K562 (cell line): ENCODE measurements at regions not wholly inside any gene's neighbourhood (a gene's known extent, or its start where the extent isn't known, plus 50 kb on each side); places are given as distances from the start of the nearest gene placed in this dataset.

Experiments used
- ARID4B ChIP-seq: sonication (generic); formaldehyde crosslinking; IDR thresholded peaks from 2 replicates; pipeline ENCODE4 v1.8.0; 2022; ENCODE audit warnings: mild to moderate bottlenecking, missing genetic modification reagents
- ETS2 ChIP-seq: IDR thresholded peaks from 2 replicates; pipeline ENCODE4 v1.6.1; 2016; ENCODE audit warnings: borderline replicate concordance, missing genetic modification characterization, mild to moderate bottlenecking, moderate library complexity, missing compliant biosample characterization; ENCODE audit not compliant: poor library complexity, severe bottlenecking
- GTF2E2 ChIP-seq: fragments of 200-800 bp; sonication (Bioruptor generic); IDR thresholded peaks from 2 replicates; pipeline ENCODE4 v1.6.1; 2016; ENCODE audit warnings: missing genetic modification characterization, missing compliant biosample characterization
- MGA ChIP-seq: fragments of 450-650 bp; IDR thresholded peaks from 2 replicates; pipeline ENCODE4 v1.6.1; 2016; ENCODE audit warnings: mild to moderate bottlenecking, moderate library complexity
- NCOA1 ChIP-seq: fragments of 450-650 bp; IDR thresholded peaks from 2 replicates; pipeline ENCODE4 v1.6.1; 2016; ENCODE audit warnings: low read depth
- SMARCA5 ChIP-seq: fragments of 450-650 bp; IDR thresholded peaks from 2 replicates; pipeline ENCODE4 v1.6.1; 2016
- SRF ChIP-seq, 2 experiments: fragments of 250-450, 450-650 bp in 1 of 2; sonication (Bioruptor Pico) in 1 of 2; sonication (generic) in 1 of 2; formaldehyde crosslinking; IDR thresholded peaks; 2 replicates each; pipeline versions ENCODE4 v1.5.0 to v1.5.1; 2020 to 2022; ENCODE audit warnings: mild to moderate bottlenecking in 1 of 2, missing genetic modification reagents in 1 of 2
- THRAP3 ChIP-seq: fragments of 450-650 bp; IDR thresholded peaks from 2 replicates; pipeline ENCODE4 v1.6.1; 2016; ENCODE audit warnings: mild to moderate bottlenecking, inconsistent platforms, borderline replicate concordance
- UBTF ChIP-seq, 2 experiments: IDR thresholded peaks; 2 replicates each; pipeline ENCODE4 v1.6.1; 2012; ENCODE audit warnings: improper control_type of control experiment in 2 of 2, low read depth in 2 of 2, low read length in 2 of 2, borderline replicate concordance in 1 of 2

GRCh38 chr17:27381007-27381501 lies 75.2 kb upstream of the KSR1 start (continued):
- TF ChIP-seq SRF (CRISPR knock-in tag; IDR thresholded peaks at IDR 0.05) (0 out of 4 replicates have a peak, but pooled peaks of 1 of the 2 experiments have one; percentile 61), GTF2E2 (tag) (no peak), ETS2 (tag) (no peak), SMARCA5 (no peak), ARID4B (CRISPR knock-in tag) (no peak), NCOA1 (no peak; the same call in 1 of the 2 replicates), UBTF (IDR thresholded peaks at IDR 0.05; ENCODE audit: borderline replicate concordance in 1 of 2, low read depth in 2 of 2, low read length in 2 of 2) (no peak), MGA (0 out of 2 replicates have a peak, but pooled peaks have one; percentile 31), THRAP3 (no peak)
